ENCODE measurements at regions not wholly inside any gene's neighbourhood (a gene's known extent, or its start where the extent isn't known, plus 50 kb on each side); places are given as distances from the start of the nearest gene placed in this dataset.

DNA sequence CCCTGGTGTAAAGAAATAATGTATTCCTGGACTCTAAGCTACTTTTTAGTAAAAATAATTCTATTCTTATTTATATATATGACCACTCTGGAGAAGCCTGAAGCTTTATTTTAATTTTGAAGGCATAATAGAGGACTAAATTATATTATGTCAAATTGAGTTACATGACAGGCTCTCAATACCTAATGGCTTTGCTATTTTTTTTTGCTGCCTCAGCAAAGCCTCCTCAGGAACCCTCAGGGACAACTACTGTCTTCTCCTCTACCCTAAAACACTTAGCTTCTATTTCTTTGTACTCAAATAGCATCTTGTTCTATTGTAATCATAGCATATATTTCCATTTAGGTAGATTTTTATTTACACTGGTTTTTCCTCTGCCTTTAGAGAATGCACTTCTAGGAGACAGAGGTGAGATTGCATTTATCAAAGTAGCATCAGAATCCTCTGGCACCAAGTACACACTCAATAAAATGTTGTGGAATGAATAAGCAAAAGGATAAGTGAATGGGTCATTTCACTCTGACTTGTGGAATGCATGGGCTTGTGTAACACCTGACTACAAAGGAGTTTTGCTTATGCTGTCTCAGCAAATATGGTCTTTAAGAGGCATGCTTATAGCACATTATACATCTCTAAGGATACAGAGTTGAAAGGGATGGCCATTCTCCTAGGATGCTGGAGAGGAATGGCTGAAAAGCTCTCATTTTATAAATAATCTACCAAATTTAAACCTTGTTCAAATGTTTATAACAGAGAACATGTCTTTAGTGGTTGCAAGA is 605.2 kb downstream of the KCNJ2 start:
- Mint-ChIP-seq H3K9me3 (ENCODE audit: low read depth, unreplicated experiment) (no peaks in the 10 kb centered on the region), H3K4me3 (ENCODE audit: low read depth, unreplicated experiment) (no peak overlapping the region), H3K27me3 (ENCODE audit: unreplicated experiment) (no peaks in the 10 kb centered on the region), H3K4me1 (ENCODE audit: low read depth, unreplicated experiment) (no peaks in the 10 kb centered on the region), H3K36me3 (ENCODE audit: insufficient read depth, unreplicated experiment) (no peaks in the 10 kb centered on the region), H3K27ac (ENCODE audit: unreplicated experiment) (no peak overlapping the region)
- intact Hi-C loops (cut with micrococcal nuclease; ENCODE audit: unreplicated experiment) = no loop called here
- CTCF ChIA-PET = no interaction called here
- no peak for DNase-seq
- BruUV-seq (replicated peaks) = no TSS peak
- TF ChIP-seq CTCF (IDR thresholded peaks at IDR 0.05; ENCODE audit: unreplicated experiment) = no peak

GRCh38 chr17:70775679-70776078 is 606.3 kb downstream of the KCNJ2 start:
- no peak overlapping the region for H3K27ac Mint-ChIP-seq (ENCODE audit: unreplicated experiment)
- H3K36me3 Mint-ChIP-seq (ENCODE audit: insufficient read depth, unreplicated experiment) = no peaks in the 10 kb centered on the region
- intact Hi-C loops (cut with micrococcal nuclease; ENCODE audit: unreplicated experiment) = no loop called here
- no peak for TF ChIP-seq CTCF (IDR thresholded peaks at IDR 0.05; ENCODE audit: unreplicated experiment)
- CTCF ChIA-PET = interaction anchor here (0.6 kb wide), 2 partner anchors 98 to 1264 kb away, joined by 3 read pairs; no protein-coding TSS in a partner anchor
- no TSS peak for BruUV-seq (replicated peaks)
- no peak overlapping the region for H3K4me3 Mint-ChIP-seq (ENCODE audit: low read depth, unreplicated experiment)
- H3K4me1 Mint-ChIP-seq (ENCODE audit: low read depth, unreplicated experiment) = no peaks in the 10 kb centered on the region
- H3K9me3 Mint-ChIP-seq (ENCODE audit: low read depth, unreplicated experiment) = no peaks in the 10 kb centered on the region
- no peak for DNase-seq
- no peaks in the 10 kb centered on the region for H3K27me3 Mint-ChIP-seq (ENCODE audit: unreplicated experiment)

- no peaks in the 10 kb centered on the region for H3K9me3 Mint-ChIP-seq (ENCODE audit: low read depth, unreplicated experiment)
- no peak overlapping the region for H3K27ac Mint-ChIP-seq (ENCODE audit: unreplicated experiment)
- CTCF ChIA-PET = interaction anchor here (0.5 to 0.6 kb wide), 3 partner anchors 98 to 1265 kb away, joined by 3 to 4 read pairs (median 3); no protein-coding TSS in a partner anchor
- TF ChIP-seq CTCF (IDR thresholded peaks at IDR 0.05; ENCODE audit: unreplicated experiment) = no peak
- DNase-seq = no peak
- H3K27me3 Mint-ChIP-seq (ENCODE audit: unreplicated experiment) = no peaks in the 10 kb centered on the region
- no TSS peak for BruUV-seq (replicated peaks)
- no peaks in the 10 kb centered on the region for H3K36me3 Mint-ChIP-seq (ENCODE audit: insufficient read depth, unreplicated experiment)
- intact Hi-C loops (cut with micrococcal nuclease; ENCODE audit: unreplicated experiment) = no loop called here
- no peak overlapping the region for H3K4me3 Mint-ChIP-seq (ENCODE audit: low read depth, unreplicated experiment)
- H3K4me1 Mint-ChIP-seq (ENCODE audit: low read depth, unreplicated experiment) = no peaks in the 10 kb centered on the region
These were observed 607.1 kb downstream of the KCNJ2 start for GRCh38 chr17:70776441-70776840.

DNA sequence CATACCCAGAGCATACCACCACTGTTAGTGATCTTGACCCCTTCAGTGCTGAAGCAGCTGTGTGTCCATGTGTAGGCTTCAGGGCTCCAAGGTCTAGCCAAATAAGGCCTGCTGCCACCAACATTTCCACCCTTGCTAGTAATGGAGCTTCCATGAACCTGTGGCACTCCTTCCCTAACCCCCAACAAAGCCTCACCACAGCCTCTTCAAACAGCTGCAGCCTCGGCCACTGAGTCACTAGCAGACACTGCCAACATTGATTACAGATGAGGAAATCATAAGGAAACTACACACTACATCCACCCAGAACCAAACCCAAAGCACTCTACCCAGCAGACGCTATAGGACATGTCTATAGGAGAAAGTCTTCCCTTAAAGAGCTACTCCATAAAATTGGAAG is 610.7 kb downstream of the KCNJ2 start:
- Mint-ChIP-seq H3K9me3 (ENCODE audit: low read depth, unreplicated experiment) (no peaks in the 10 kb centered on the region), H3K27ac (ENCODE audit: unreplicated experiment) (no peak overlapping the region), H3K4me1 (ENCODE audit: low read depth, unreplicated experiment) (no peaks in the 10 kb centered on the region), H3K27me3 (ENCODE audit: unreplicated experiment) (no peaks in the 10 kb centered on the region), H3K4me3 (ENCODE audit: low read depth, unreplicated experiment) (no peak overlapping the region), H3K36me3 (ENCODE audit: insufficient read depth, unreplicated experiment) (no peaks in the 10 kb centered on the region)
- no peak for TF ChIP-seq CTCF (IDR thresholded peaks at IDR 0.05; ENCODE audit: unreplicated experiment)
- no TSS peak for BruUV-seq (replicated peaks)
- intact Hi-C loops (cut with micrococcal nuclease; ENCODE audit: unreplicated experiment) = no loop called here
- no peak for DNase-seq
- CTCF ChIA-PET = no interaction called here
